ENCODE measurements at regions not wholly inside any gene's neighbourhood (a gene's known extent, or its start where the extent isn't known, plus 50 kb on each side); places are given as distances from the start of the nearest gene placed in this dataset.

DNA sequence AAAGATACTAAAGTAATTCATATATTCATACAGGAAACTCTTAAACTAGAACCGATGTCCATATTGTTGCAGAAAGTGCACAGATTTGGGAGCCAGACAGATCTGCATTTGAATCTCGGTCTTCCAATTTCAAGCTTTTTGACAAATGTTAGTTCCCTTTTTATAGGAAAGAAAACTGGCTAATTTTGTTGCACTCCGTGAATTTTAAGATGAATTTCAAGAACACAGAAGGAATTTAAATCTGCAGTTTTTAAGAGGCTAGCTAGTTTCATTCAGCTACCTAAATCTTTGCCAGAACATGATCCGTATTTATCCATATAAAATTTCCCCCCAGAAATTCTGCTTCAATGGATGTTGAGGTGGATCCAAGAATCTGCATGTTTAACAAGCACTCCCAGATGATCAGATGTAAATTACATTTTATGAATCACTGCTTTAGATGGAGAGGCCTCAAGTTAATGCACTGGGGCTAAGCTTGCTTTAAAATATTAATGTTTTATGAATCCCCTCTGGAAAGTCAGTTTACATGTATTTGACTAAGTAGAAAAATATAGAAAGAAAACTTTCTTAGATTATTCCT lies 1296.3 kb upstream of the CADM2 start:
- Mint-ChIP-seq H3K36me3 (ENCODE audit: low read depth) (peaks cover 10% of the 10 kb centered on the region; the same call in 1 of the 2 replicates), H3K9me3 (peaks cover 36% of the 10 kb centered on the region), H3K27me3 (ENCODE audit: insufficient read depth) (no peaks in the 10 kb centered on the region), H3K4me1 (ENCODE audit: low read depth) (no peaks in the 10 kb centered on the region), H3K4me3 (no peak overlapping the region), H3K27ac (no peak overlapping the region)
- DNase-seq, result no peak
- no peak for TF ChIP-seq CTCF (IDR thresholded peaks at IDR 0.05)

DNA sequence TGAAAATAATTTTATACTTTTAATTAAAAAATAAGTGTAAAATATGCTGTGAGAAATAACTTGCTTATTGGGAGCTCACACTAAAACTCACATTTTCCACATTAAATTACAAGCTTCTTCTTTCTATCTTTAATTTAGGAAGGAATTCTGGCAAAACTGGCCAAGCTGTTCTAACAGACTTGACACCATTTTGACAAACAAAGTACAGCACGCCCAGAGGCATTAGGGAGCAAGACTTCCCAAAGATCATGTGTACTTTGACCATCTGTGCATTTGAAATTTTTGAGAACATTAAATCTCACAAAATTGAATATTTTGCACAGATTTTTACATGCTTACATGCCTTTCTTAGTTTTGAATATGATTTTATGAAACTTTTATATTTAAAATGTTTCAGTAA lies 1288.4 kb upstream of the CADM2 start:
- Mint-ChIP-seq H3K27me3 (ENCODE audit: insufficient read depth) (no peaks in the 10 kb centered on the region; the same call in 1 of the 2 replicates), H3K4me1 (ENCODE audit: low read depth) (no peaks in the 10 kb centered on the region), H3K36me3 (ENCODE audit: low read depth) (peaks cover 4% of the 10 kb centered on the region; the same call in 1 of the 2 replicates), H3K27ac (no peak overlapping the region), H3K4me3 (no peak overlapping the region), H3K9me3 (peaks cover 19% of the 10 kb centered on the region)
- TF ChIP-seq CTCF (IDR thresholded peaks at IDR 0.05), result no peak
- DNase-seq, result no peak

GRCh38 chr3:83683937-83684598 lies 1274.7 kb upstream of the CADM2 start:
- Mint-ChIP-seq H3K27me3 (ENCODE audit: insufficient read depth) (no peaks in the 10 kb centered on the region; the same call in 1 of the 2 replicates), H3K4me3 (no peak overlapping the region), H3K27ac (no peak overlapping the region), H3K9me3 (peaks cover 33% of the 10 kb centered on the region), H3K4me1 (ENCODE audit: low read depth) (no peaks in the 10 kb centered on the region), H3K36me3 (ENCODE audit: low read depth) (no peaks in the 10 kb centered on the region; the same call in none of the 2 replicates)
- TF ChIP-seq CTCF (IDR thresholded peaks at IDR 0.05), result no peak
- DNase-seq, result no peak

- Mint-ChIP-seq H3K27me3 (ENCODE audit: insufficient read depth) (no peaks in the 10 kb centered on the region), H3K4me1 (ENCODE audit: low read depth) (no peaks in the 10 kb centered on the region), H3K9me3 (peaks cover 25% of the 10 kb centered on the region), H3K36me3 (ENCODE audit: low read depth) (no peaks in the 10 kb centered on the region; the same call in 1 of the 2 replicates), H3K4me3 (no peak overlapping the region), H3K27ac (no peak overlapping the region)
- TF ChIP-seq CTCF (IDR thresholded peaks at IDR 0.05), result no peak
- DNase-seq, result no peak
These were observed 1252.1 kb upstream of the CADM2 start for GRCh38 chr3:83706669-83707068.

DNA sequence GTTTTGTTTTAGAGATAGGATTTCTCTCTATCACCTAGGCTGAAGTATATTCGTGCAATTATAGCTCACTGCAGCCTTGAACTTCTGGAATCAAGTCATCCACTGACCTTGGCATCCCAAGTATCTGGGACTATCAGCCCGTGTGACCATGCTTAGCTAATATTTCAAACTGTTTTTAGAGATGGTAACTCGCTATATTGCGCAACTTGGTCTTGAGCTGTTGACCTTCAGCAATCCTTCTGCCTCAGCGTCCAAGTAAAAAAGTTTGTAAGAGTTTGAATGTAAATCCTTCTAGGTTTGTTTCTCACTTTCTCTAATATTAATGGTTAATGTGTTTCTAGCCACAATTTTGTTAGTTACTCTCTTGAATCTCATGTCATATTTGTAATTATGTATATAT lies 1243.5 kb upstream of the CADM2 start:
- H3K4me1 Mint-ChIP-seq (ENCODE audit: low read depth), result no peaks in the 10 kb centered on the region

More for the DNA sequence above, 1243.5 kb upstream of the CADM2 start:
- Mint-ChIP-seq H3K9me3 (peaks cover 18% of the 10 kb centered on the region), H3K36me3 (ENCODE audit: low read depth) (no peaks in the 10 kb centered on the region), H3K27me3 (ENCODE audit: insufficient read depth) (no peaks in the 10 kb centered on the region), H3K4me3 (no peak overlapping the region), H3K27ac (no peak overlapping the region)
- no peak for DNase-seq
- no peak for TF ChIP-seq CTCF (IDR thresholded peaks at IDR 0.05)
